ENCODE measurements at regions not wholly inside any gene's neighbourhood (a gene's known extent, or its start where the extent isn't known, plus 50 kb on each side); places are given as distances from the start of the nearest gene placed in this dataset.

- Histone ChIP-seq H2AFZ (replicated peaks; ENCODE audit: low read length, poor library complexity) (no peak overlapping the region), H3K27ac (ENCODE audit: insufficient read depth, low read length) (no peak overlapping the region), H3K23ac (ENCODE audit: low read depth, low read length) (no peak overlapping the region), H3K79me1 (ENCODE audit: low read depth in 1 of 2, low read length in 2 of 2) (no peaks in the 10 kb centered on the region), H4K91ac (ENCODE audit: insufficient read depth, low read depth, low read length) (no peak overlapping the region), H2AK9ac (replicated peaks; ENCODE audit: low read depth, low read length, poor library complexity) (no peak overlapping the region), H2BK120ac (ENCODE audit: low read depth, low read length) (no peak overlapping the region), H2BK5ac (ENCODE audit: low read depth, low read length, poor library complexity, severe bottlenecking) (no peak overlapping the region), H3K4ac (ENCODE audit: low read depth, low read length) (no peak overlapping the region), H3K4me1 (ENCODE audit: control insufficient read depth, insufficient read depth, low read length) (no peaks in the 10 kb centered on the region), H3K18ac (ENCODE audit: low read depth, low read length) (no peak overlapping the region), H3K9me1 (ENCODE audit: insufficient read depth, low read length) (no peaks in the 10 kb centered on the region), H4K20me1 (ENCODE audit: insufficient read depth, low read length) (no peaks in the 10 kb centered on the region), H3K4me3 (ENCODE audit: insufficient read depth, low read depth, low read length) (no peak overlapping the region), H3K14ac (replicated peaks; ENCODE audit: low read depth, low read length) (no peak overlapping the region), H3K56ac (ENCODE audit: extremely low read depth, insufficient read depth, low read length) (no peak overlapping the region), H4K5ac (ENCODE audit: low read depth, low read length) (no peak overlapping the region), H3K36me3 (ENCODE audit: control insufficient read depth, insufficient read depth, low read length) (no peaks in the 10 kb centered on the region), H3K9ac (ENCODE audit: low read depth, low read length) (no peak overlapping the region), H4K8ac (ENCODE audit: low read depth in 2 of 2, low read length in 2 of 2) (no peak overlapping the region), H2BK15ac (ENCODE audit: low read depth, low read length) (no peak overlapping the region), H3K9me3 (ENCODE audit: control insufficient read depth, insufficient read depth, low read length) (no peaks in the 10 kb centered on the region), H2AK5ac (ENCODE audit: low read depth, low read length) (no peak overlapping the region), H3K27me3 (ENCODE audit: control insufficient read depth, insufficient read depth, low read length) (no peaks in the 10 kb centered on the region), H3K4me2 (ENCODE audit: low read depth, low read length) (no peak overlapping the region), H2BK20ac (ENCODE audit: low read depth, low read length) (no peak overlapping the region)
- intact Hi-C loops (cut with micrococcal nuclease) (no loop called here), dilution Hi-C loops (cut with HindIII; ENCODE audit: low sequenced_read_pairs, unreplicated experiment) (no loop called here), in situ Hi-C loops (cut with MboI; ENCODE audit: low sequenced_read_pairs) (no loop called here)
- DNase-seq = no peak
- no TSS peak for BruUV-seq (replicated peaks)
- ChIA-PET CTCF (no interaction called here), POLR2A (ENCODE audit: unreplicated experiment) (no interaction called here)
- ATAC-seq (ENCODE audit: low read depth) = no peak
- TF ChIP-seq MAZ (IDR thresholded peaks at IDR 0.05; ENCODE audit: borderline replicate concordance, low read depth, low read length) (no peak), RAD21 (IDR thresholded peaks at IDR 0.05; ENCODE audit: low read length) (no peak), NFE2L2 (IDR thresholded peaks at IDR 0.05; ENCODE audit: low read depth, low read length) (no peak), RCOR1 (IDR thresholded peaks at IDR 0.05; ENCODE audit: insufficient replicate concordance, low read length) (no peak), MAFK (IDR thresholded peaks at IDR 0.05; ENCODE audit: low read depth, low read length) (no peak), ELK1 (IDR thresholded peaks at IDR 0.05; ENCODE audit: borderline replicate concordance, low read depth, low read length) (no peak), RFX5 (IDR thresholded peaks at IDR 0.05; ENCODE audit: low read depth, low read length) (no peak), MXI1 (IDR thresholded peaks at IDR 0.05; ENCODE audit: borderline replicate concordance, low read depth, low read length) (no peak), CTCF (conservative IDR thresholded peaks at IDR 0.05; ENCODE audit: low read depth, low read length) (no peak), CHD1 (IDR thresholded peaks at IDR 0.05; ENCODE audit: low read depth, low read length) (no peak), BHLHE40 (IDR thresholded peaks at IDR 0.05; ENCODE audit: low read depth, low read length) (no peak), POLR2A (IDR thresholded peaks at IDR 0.05; ENCODE audit: low read depth, low read length) (no peak), FOS (IDR thresholded peaks at IDR 0.05; ENCODE audit: low read depth, low read length) (no peak), USF2 (IDR thresholded peaks at IDR 0.05; ENCODE audit: low read depth, low read length) (no peak), SMC3 (IDR thresholded peaks at IDR 0.05; ENCODE audit: low read depth, low read length) (no peak)
- WGBS, 2 experiments (ENCODE audit: extremely low coverage in 2 of 2, insufficient read length in 1 of 2) = no CpG with 5 or more reads among the region's 2 CpGs
Observed at GRCh38 chr4:10302096-10302495, 155.1 kb downstream of the ZNF518B start.
